Astrocyte of the spinal cord (primary cell): ENCODE measurements at regions not wholly inside any gene's neighbourhood (a gene's known extent, or its start where the extent isn't known, plus 50 kb on each side); places are given as distances from the start of the nearest gene placed in this dataset.

Experiments used
- DNase-seq: peaks from one replicate; pipeline ENCODE4 v3.0.0; 2011; ENCODE audit warnings: low read depth, low spot score
- H3K4me3 ChIP-seq: 2 replicates; pipeline ENCODE4 v1.5.1; 2011; ENCODE audit warnings: low read depth, mild to moderate bottlenecking, low read length, moderate library complexity
- CTCF ChIP-seq: IDR thresholded peaks from 2 replicates; pipeline ENCODE4 v1.5.1; 2012; ENCODE audit warnings: low read depth, mild to moderate bottlenecking, low read length, inconsistent platforms
- in situ Hi-C: cut with HindIII; loops from 2 replicates; pipeline ENCODE4 v1.10.0; 2017; ENCODE audit warnings: low sequenced_read_pairs

GRCh38 chr22:48570912-48571311 lies 1256.8 kb downstream of the BRD1 start:
- H3K4me3 ChIP-seq: no peak overlapping the region
- in situ Hi-C loops: no loop called here
- no peak for TF ChIP-seq CTCF
- DNase-seq: no peak

GRCh38 chr22:48569476-48570233 lies 1258.0 kb downstream of the BRD1 start:
- DNase-seq: no peak
- in situ Hi-C loops: no loop called here
- no peak for TF ChIP-seq CTCF
- no peak overlapping the region for H3K4me3 ChIP-seq

- DNase-seq: no peak
- TF ChIP-seq CTCF: no peak
- in situ Hi-C loops: no loop called here
- no peak overlapping the region for H3K4me3 ChIP-seq
Observed at GRCh38 chr22:48568736-48569330, 1258.8 kb downstream of the BRD1 start.

- no peak overlapping the region for H3K4me3 ChIP-seq
- DNase-seq: no peak
- in situ Hi-C loops: no loop called here
- no peak for TF ChIP-seq CTCF
Observed at GRCh38 chr22:48567213-48567975, 1260.3 kb downstream of the BRD1 start.

- in situ Hi-C loops: no loop called here
- no peak overlapping the region for H3K4me3 ChIP-seq
- no peak for TF ChIP-seq CTCF
- no peak for DNase-seq
Observed at GRCh38 chr22:48566741-48567140, 1260.9 kb downstream of the BRD1 start.

GRCh38 chr22:48565901-48566501 lies 1261.7 kb downstream of the BRD1 start:
- H3K4me3 ChIP-seq: no peak overlapping the region
- in situ Hi-C loops: no loop called here
- no peak for TF ChIP-seq CTCF
- DNase-seq: no peak
